ENCODE measurements at regions not wholly inside any gene's neighbourhood (a gene's known extent, or its start where the extent isn't known, plus 50 kb on each side); places are given as distances from the start of the nearest gene placed in this dataset.

DNA sequence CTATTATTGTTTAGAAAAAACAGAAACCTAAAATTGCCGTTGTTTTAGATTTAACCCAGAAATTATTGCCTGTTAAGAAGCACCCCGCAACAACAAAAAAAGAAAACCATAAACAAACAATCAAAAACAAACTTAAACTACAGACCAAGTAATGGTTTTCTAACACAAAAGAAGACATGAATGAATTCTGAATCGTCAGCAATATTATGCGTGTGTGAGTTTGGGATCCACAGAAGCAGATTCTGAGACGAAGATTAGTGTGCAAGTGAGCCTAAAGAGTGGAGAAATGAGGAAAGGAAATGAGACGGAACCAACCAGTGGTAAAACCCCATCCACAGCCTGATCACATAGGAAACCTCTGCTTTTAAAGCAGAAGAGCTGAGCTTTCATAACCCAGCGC, 1514.9 kb upstream of the PIK3C3 start:
- TF ChIP-seq REST (IDR thresholded peaks at IDR 0.05; ENCODE audit: insufficient read depth in 1 of 2, low read depth in 2 of 2, low read length in 2 of 2) (no peak), TAF1 (IDR thresholded peaks at IDR 0.05; ENCODE audit: borderline replicate concordance, insufficient read depth, low read length) (no peak), POLR2AphosphoS5 (IDR thresholded peaks at IDR 0.05; ENCODE audit: low read depth, low read length) (no peak)

All from PFSK-1 (cell line).